Thoracic aorta (tissue), 2 donors: ENCODE measurements at regions not wholly inside any gene's neighbourhood (a gene's known extent, or its start where the extent isn't known, plus 50 kb on each side); places are given as distances from the start of the nearest gene placed in this dataset.

ENCODE experiments used
- ATAC-seq: fragments of 150-250 bp; one replicate; pipeline ENCODE4 v1.8.0; 2017; ENCODE audit warnings: low read depth; ENCODE audit not compliant: insufficient number of reproducible peaks, low FRiP score
- DNase-seq: peaks from one replicate; pipeline ENCODE4 v3.0.0-alpha.2; 2020; ENCODE audit warnings: low spot score
- H3K27ac ChIP-seq, 2 donors: fragments of 200-600 bp; sonication (generic); 1 replicate in 1 of 2; 2 replicates in 1 of 2; pipeline ENCODE4 v1.5.1; 2016; ENCODE audit warnings: mild to moderate bottlenecking in 2 of 2, moderate library complexity in 2 of 2
- H3K27me3 ChIP-seq: fragments of 200-600 bp; sonication (generic); replicated peaks from 2 replicates; pipeline ENCODE4 v1.6.0; 2016; ENCODE audit warnings: mild to moderate bottlenecking; ENCODE audit not compliant: insufficient read depth
- H3K36me3 ChIP-seq: fragments of 200-600 bp; sonication (generic); one replicate; pipeline ENCODE4 v1.5.1; 2016
- H3K4me1 ChIP-seq, 2 donors: fragments of 200-600 bp; sonication (generic); 1 replicate in 1 of 2; 2 replicates in 1 of 2; pipeline versions ENCODE4 v1.5.1 to v1.6.0; 2016; ENCODE audit warnings: low read depth in 2 of 2, mild to moderate bottlenecking in 1 of 2; ENCODE audit not compliant: control insufficient read depth in 1 of 2
- H3K4me3 ChIP-seq: fragments of 200-600 bp; sonication (generic); 2 replicates; pipeline ENCODE4 v1.5.1; 2016; ENCODE audit warnings: mild to moderate bottlenecking
- H3K9me3 ChIP-seq: fragments of 200-600 bp; sonication (generic); 2 replicates; pipeline ENCODE4 v1.5.1; 2016
- TF ChIP-seq, protein P1 (sequence below): fragments of 200-600 bp; sonication (generic); IDR thresholded peaks from one replicate; pipeline ENCODE4 v1.5.1; 2019; ENCODE audit warnings: antibody characterized with exemption

- H3K27me3 ChIP-seq, result no peaks in the 10 kb centered on the region
- TF ChIP-seq, protein P1, sequence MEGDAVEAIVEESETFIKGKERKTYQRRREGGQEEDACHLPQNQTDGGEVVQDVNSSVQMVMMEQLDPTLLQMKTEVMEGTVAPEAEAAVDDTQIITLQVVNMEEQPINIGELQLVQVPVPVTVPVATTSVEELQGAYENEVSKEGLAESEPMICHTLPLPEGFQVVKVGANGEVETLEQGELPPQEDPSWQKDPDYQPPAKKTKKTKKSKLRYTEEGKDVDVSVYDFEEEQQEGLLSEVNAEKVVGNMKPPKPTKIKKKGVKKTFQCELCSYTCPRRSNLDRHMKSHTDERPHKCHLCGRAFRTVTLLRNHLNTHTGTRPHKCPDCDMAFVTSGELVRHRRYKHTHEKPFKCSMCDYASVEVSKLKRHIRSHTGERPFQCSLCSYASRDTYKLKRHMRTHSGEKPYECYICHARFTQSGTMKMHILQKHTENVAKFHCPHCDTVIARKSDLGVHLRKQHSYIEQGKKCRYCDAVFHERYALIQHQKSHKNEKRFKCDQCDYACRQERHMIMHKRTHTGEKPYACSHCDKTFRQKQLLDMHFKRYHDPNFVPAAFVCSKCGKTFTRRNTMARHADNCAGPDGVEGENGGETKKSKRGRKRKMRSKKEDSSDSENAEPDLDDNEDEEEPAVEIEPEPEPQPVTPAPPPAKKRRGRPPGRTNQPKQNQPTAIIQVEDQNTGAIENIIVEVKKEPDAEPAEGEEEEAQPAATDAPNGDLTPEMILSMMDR, result no peak
- H3K4me3 ChIP-seq, result no peak overlapping the region
- no peak overlapping the region for H3K27ac ChIP-seq
- H3K4me1 ChIP-seq, result no peaks in the 10 kb centered on the region
- ATAC-seq (no peak), DNase-seq (no peak)
- H3K9me3 ChIP-seq, result no peaks in the 10 kb centered on the region
- no peaks in the 10 kb centered on the region for H3K36me3 ChIP-seq
Observed at GRCh38 chr14:101065246-101065645, 161.7 kb upstream of the RTL1 start.

GRCh38 chr14:101065696-101066694, 162.5 kb upstream of the RTL1 start:
- H3K27me3 ChIP-seq, result no peaks in the 10 kb centered on the region
- no peaks in the 10 kb centered on the region for H3K4me1 ChIP-seq
- H3K9me3 ChIP-seq, result no peaks in the 10 kb centered on the region
- ATAC-seq (no peak), DNase-seq (no peak)
- no peaks in the 10 kb centered on the region for H3K36me3 ChIP-seq
- no peak overlapping the region for H3K27ac ChIP-seq
- no peak overlapping the region for H3K4me3 ChIP-seq
- TF ChIP-seq, protein P1, result no peak

- Histone ChIP-seq H3K36me3 (no peaks in the 10 kb centered on the region), H3K27ac (no peak overlapping the region), H3K9me3 (no peaks in the 10 kb centered on the region), H3K27me3 (no peaks in the 10 kb centered on the region), H3K4me1 (no peaks in the 10 kb centered on the region), H3K4me3 (no peak overlapping the region)
- TF ChIP-seq, protein P1, result no peak
- no peak for DNase-seq
- no peak for ATAC-seq
Observed at GRCh38 chr14:101066826-101067510, 163.4 kb upstream of the RTL1 start.

DNA sequence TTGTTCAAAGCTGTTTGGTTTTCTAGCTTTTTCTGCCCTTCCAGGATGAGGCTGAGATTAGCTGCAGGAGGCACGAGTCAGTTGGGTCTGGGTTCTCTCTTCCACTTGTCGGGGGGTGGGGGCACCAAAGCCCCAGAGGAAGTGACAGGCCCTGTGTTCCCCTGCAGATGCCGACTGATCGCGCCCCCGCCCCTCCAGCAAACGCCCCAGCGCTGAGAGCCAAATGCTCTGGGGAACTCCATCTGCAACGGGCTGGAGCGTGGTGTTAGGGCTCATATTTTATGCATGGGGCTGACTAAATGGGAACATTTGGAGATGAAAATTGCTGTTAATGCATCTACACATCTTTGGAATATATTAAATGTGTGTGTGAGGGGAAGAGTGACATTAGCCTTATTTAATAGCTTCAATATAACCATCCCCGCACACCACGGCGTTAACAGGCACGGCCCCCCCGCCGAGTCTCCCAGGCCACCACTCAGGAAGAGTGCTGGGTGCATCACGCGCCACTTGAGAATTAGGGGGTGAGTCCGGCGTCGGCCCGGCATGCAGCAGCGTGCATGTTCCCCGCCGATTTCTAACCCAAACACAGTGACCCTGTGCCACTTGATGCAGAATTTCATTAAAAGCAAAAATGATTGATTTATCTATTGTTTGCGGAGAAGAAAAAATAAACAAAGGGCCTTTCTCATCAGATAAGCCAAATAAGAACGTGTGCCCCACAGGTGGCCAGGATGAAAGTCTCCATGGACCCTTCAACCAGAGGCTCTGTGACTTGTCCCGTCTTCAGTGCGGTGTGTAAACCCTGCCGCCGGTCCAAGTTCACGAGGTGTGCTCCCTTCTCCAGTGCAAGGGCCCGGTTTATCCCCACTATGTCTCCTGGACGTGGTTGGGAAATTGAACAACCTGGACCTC, 165.0 kb upstream of the RTL1 start:
- no peaks in the 10 kb centered on the region for H3K9me3 ChIP-seq
- no peak for DNase-seq
- H3K4me3 ChIP-seq, result no peak overlapping the region
- H3K27ac ChIP-seq, result no peak overlapping the region
- no peaks in the 10 kb centered on the region for H3K27me3 ChIP-seq
- H3K4me1 ChIP-seq, result peaks cover 0 to 8% of the 10 kb centered on the region in 2 donors
- ATAC-seq, result no peak
- TF ChIP-seq, protein P1, result no peak
- H3K36me3 ChIP-seq, result no peaks in the 10 kb centered on the region
